ENCODE measurements at regions not wholly inside any gene's neighbourhood (a gene's known extent, or its start where the extent isn't known, plus 50 kb on each side); places are given as distances from the start of the nearest gene placed in this dataset.
"Not testable (repeated sequence)": the region's sequence is repeated elsewhere in the genome, so short reads cannot be mapped to it uniquely, and the experiment has no call there.

GRCh38 chr4:52202251-52202779 is 151.2 kb downstream of the SPATA18 start:
- no peak for TF ChIP-seq CTCF (IDR thresholded peaks at IDR 0.05)
- whole genome bisulfite sequencing, 2 donors, result 54 to 61% methylated on average over 4 of the region's 4 CpGs
- Histone ChIP-seq H3K27ac (no peak overlapping the region), H3K4me3 (no peak overlapping the region), H3K4me1 (no peaks in the 10 kb centered on the region), H3K27me3 (no peaks in the 10 kb centered on the region), H3K36me3 (no peaks in the 10 kb centered on the region), H3K9me3 (no peaks in the 10 kb centered on the region)
- DNase-seq (ENCODE audit: low spot score in 2 of 2), result no peak

GRCh38 chr4:52202931-52203330 is 151.8 kb downstream of the SPATA18 start:
- Histone ChIP-seq H3K36me3 (no peaks in the 10 kb centered on the region), H3K4me1 (no peaks in the 10 kb centered on the region), H3K9me3 (no peaks in the 10 kb centered on the region), H3K27me3 (no peaks in the 10 kb centered on the region), H3K27ac (no peak overlapping the region), H3K4me3 (no peak overlapping the region)
- TF ChIP-seq POLR2A (IDR thresholded peaks at IDR 0.05) (no peak), EP300 (IDR thresholded peaks at IDR 0.05) (no peak), CTCF (IDR thresholded peaks at IDR 0.05) (no peak)
- no peak for DNase-seq (ENCODE audit: low spot score in 2 of 2)
- WGBS, 2 donors, result 71 to 83% methylated on average over 1 of the region's 1 CpG

- TF ChIP-seq POLR2A (IDR thresholded peaks at IDR 0.05) (no peak), EP300 (IDR thresholded peaks at IDR 0.05) (no peak), CTCF (IDR thresholded peaks at IDR 0.05) (no peak)
- H3K4me3 ChIP-seq, result no peak overlapping the region
- H3K27me3 ChIP-seq, result no peaks in the 10 kb centered on the region
- H3K4me1 ChIP-seq, result no peaks in the 10 kb centered on the region
- 81 to 90% methylated on average over 1 of the region's 1 CpG for WGBS, 2 donors
- no peaks in the 10 kb centered on the region for H3K9me3 ChIP-seq
- H3K27ac ChIP-seq, result no peak overlapping the region
- H3K36me3 ChIP-seq, result no peaks in the 10 kb centered on the region
- DNase-seq (ENCODE audit: low spot score in 2 of 2), result no peak
Observed at GRCh38 chr4:52203351-52203750, 152.2 kb downstream of the SPATA18 start.

GRCh38 chr4:52204921-52205320 is 153.8 kb downstream of the SPATA18 start:
- Histone ChIP-seq H3K4me1 (no peaks in the 10 kb centered on the region), H3K36me3 (no peaks in the 10 kb centered on the region), H3K9me3 (no peaks in the 10 kb centered on the region), H3K27ac (no peak overlapping the region), H3K4me3 (no peak overlapping the region), H3K27me3 (no peaks in the 10 kb centered on the region)
- TF ChIP-seq EP300 (IDR thresholded peaks at IDR 0.05), result no peak
- no peak for TF ChIP-seq CTCF (IDR thresholded peaks at IDR 0.05)
- TF ChIP-seq POLR2A (IDR thresholded peaks at IDR 0.05), result no peak
- WGBS, 2 donors, result 84 to 88% methylated on average over 3 of the region's 3 CpGs
- no peak for DNase-seq (ENCODE audit: low spot score in 2 of 2)

- 78 to 87% methylated on average over 4 of the region's 4 CpGs for WGBS, 2 donors
- not testable (repeated sequence) for H3K4me3 ChIP-seq; H3K9me3 ChIP-seq; H3K27ac ChIP-seq; H3K36me3 ChIP-seq; H3K27me3 ChIP-seq; H3K4me1 ChIP-seq; DNase-seq (ENCODE audit: low spot score in 2 of 2)
Observed at GRCh38 chr4:52207146-52207545, 156.0 kb downstream of the SPATA18 start.

GRCh38 chr4:52212702-52213101 is 161.6 kb downstream of the SPATA18 start:
- Histone ChIP-seq H3K4me1 (no peaks in the 10 kb centered on the region), H3K9me3 (no peaks in the 10 kb centered on the region), H3K4me3 (no peak overlapping the region), H3K27me3 (no peaks in the 10 kb centered on the region), H3K27ac (no peak overlapping the region), H3K36me3 (no peaks in the 10 kb centered on the region)
- DNase-seq (ENCODE audit: low spot score in 2 of 2), result no peak
- WGBS, 2 donors, result 46 to 50% methylated on average over 3 of the region's 3 CpGs
- TF ChIP-seq CTCF (IDR thresholded peaks at IDR 0.05) (no peak), EP300 (IDR thresholded peaks at IDR 0.05) (no peak), POLR2A (IDR thresholded peaks at IDR 0.05) (no peak)
